ENCODE measurements at regions not wholly inside any gene's neighbourhood (a gene's known extent, or its start where the extent isn't known, plus 50 kb on each side); places are given as distances from the start of the nearest gene placed in this dataset.

GRCh38 chr10:128958834-128959690, 508.0 kb upstream of the MGMT start:
- TF ChIP-seq CTCF (IDR thresholded peaks at IDR 0.05) (no peak), GABPA (IDR thresholded peaks at IDR 0.05; ENCODE audit: low read depth) (no peak), EZH2phosphoT487 (IDR thresholded peaks at IDR 0.05; ENCODE audit: borderline replicate concordance, low read depth) (no peak), EP300 (IDR thresholded peaks at IDR 0.05; ENCODE audit: borderline replicate concordance in 1 of 2, low read depth in 1 of 2, low read length in 1 of 2) (no peak), MEF2A (IDR thresholded peaks at IDR 0.05; ENCODE audit: borderline replicate concordance, low read depth) (no peak), POLR2AphosphoS5 (IDR thresholded peaks at IDR 0.05; ENCODE audit: low read depth, low read length) (no peak)
